Coronary artery (tissue), 2 donors: ENCODE measurements at regions not wholly inside any gene's neighbourhood (a gene's known extent, or its start where the extent isn't known, plus 50 kb on each side); places are given as distances from the start of the nearest gene placed in this dataset.

Experiments
- DNase-seq: peaks from one replicate; pipeline ENCODE4 v3.0.0-alpha.2; 2017; ENCODE audit warnings: low spot score
- H3K27ac ChIP-seq, 2 donors: fragments of 200-600 bp; sonication (generic); one replicate each; pipeline ENCODE4 v1.5.1; 2016 to 2019
- H3K4me3 ChIP-seq: fragments of 200-600 bp; sonication (generic); 2 replicates; pipeline ENCODE4 v1.5.1; 2016; ENCODE audit warnings: mild to moderate bottlenecking, moderate library complexity
- CTCF ChIP-seq: fragments of 200-600 bp; sonication (generic); IDR thresholded peaks from one replicate; pipeline ENCODE4 v1.5.1; 2019; ENCODE audit warnings: antibody characterized with exemption

GRCh38 chr16:79767421-79768275 lies 167.1 kb upstream of the MAF start:
- Histone ChIP-seq H3K4me3 (peak overlapping the region; percentile 50), H3K27ac (peak overlapping the region; percentile 76 to 86)
- no peak for TF ChIP-seq CTCF
- no peak for DNase-seq

- no peak overlapping the region for H3K4me3 ChIP-seq
- no peak for DNase-seq
- no peak overlapping the region for H3K27ac ChIP-seq
- no peak for TF ChIP-seq CTCF
These were observed 165.4 kb upstream of the MAF start for GRCh38 chr16:79765901-79766394.

GRCh38 chr16:79765431-79765830 lies 164.9 kb upstream of the MAF start:
- no peak for DNase-seq
- H3K27ac ChIP-seq: no peak overlapping the region
- no peak overlapping the region for H3K4me3 ChIP-seq
- TF ChIP-seq CTCF: no peak

- Histone ChIP-seq H3K4me3 (no peak overlapping the region), H3K27ac (no peak overlapping the region)
- DNase-seq: no peak
- no peak for TF ChIP-seq CTCF
These were observed 164.0 kb upstream of the MAF start for GRCh38 chr16:79764415-79765110.

GRCh38 chr16:79762217-79762616 lies 161.7 kb upstream of the MAF start:
- Histone ChIP-seq H3K4me3 (no peak overlapping the region), H3K27ac (no peak overlapping the region)
- TF ChIP-seq CTCF: no peak
- DNase-seq: no peak

- Histone ChIP-seq H3K4me3 (no peak overlapping the region), H3K27ac (no peak overlapping the region)
- TF ChIP-seq CTCF: no peak
- no peak for DNase-seq
These were observed 158.2 kb upstream of the MAF start for GRCh38 chr16:79758615-79759346.
